GM13977 (cell line): ENCODE measurements at regions not wholly inside any gene's neighbourhood (a gene's known extent, or its start where the extent isn't known, plus 50 kb on each side); places are given as distances from the start of the nearest gene placed in this dataset.

ENCODE experiments used
- DNase-seq: peaks from one replicate; pipeline ENCODE4 v3.0.0; 2012; ENCODE audit warnings: low spot score
- in situ Hi-C: fragments of 300-500 bp; cut with MboI; formaldehyde crosslinking; loops from one replicate; pipeline ENCODE4 v1.12.0; 2022; ENCODE audit warnings: low sequenced_read_pairs, low pct_unique_long_range_greater_than_20kb, mixed read lengths, inconsistent platforms; ENCODE audit not compliant: unreplicated experiment
- TF ChIP-seq, protein P1 (sequence below): IDR thresholded peaks from 2 replicates; pipeline ENCODE4 v1.5.1; 2012; ENCODE audit warnings: mild to moderate bottlenecking, control low read depth; ENCODE audit not compliant: insufficient read depth; ENCODE audit errors: extremely low read depth, missing control alignments

DNA sequence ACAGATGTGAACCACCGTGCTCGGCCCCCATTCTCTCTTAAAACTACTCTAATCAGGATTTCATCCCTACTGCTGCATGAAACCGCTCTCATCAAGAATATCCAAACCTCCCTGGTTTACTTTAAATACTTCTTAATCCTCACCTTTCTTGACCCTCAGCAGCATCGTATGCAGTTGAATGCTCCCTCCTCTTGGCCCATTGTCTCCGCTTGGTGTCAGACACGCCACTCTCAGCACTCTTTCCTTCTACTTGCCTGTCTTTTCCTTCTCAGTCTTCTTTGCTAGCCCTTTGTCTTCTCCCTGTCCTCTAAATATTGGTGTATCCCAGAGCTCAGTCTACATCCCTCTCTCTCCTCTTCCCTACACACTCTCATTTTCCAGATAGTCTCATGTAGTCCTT lies 314.9 kb downstream of the MRPL39 start:
- no peak for DNase-seq
- in situ Hi-C loops, result no loop called here
- TF ChIP-seq, protein P1, sequence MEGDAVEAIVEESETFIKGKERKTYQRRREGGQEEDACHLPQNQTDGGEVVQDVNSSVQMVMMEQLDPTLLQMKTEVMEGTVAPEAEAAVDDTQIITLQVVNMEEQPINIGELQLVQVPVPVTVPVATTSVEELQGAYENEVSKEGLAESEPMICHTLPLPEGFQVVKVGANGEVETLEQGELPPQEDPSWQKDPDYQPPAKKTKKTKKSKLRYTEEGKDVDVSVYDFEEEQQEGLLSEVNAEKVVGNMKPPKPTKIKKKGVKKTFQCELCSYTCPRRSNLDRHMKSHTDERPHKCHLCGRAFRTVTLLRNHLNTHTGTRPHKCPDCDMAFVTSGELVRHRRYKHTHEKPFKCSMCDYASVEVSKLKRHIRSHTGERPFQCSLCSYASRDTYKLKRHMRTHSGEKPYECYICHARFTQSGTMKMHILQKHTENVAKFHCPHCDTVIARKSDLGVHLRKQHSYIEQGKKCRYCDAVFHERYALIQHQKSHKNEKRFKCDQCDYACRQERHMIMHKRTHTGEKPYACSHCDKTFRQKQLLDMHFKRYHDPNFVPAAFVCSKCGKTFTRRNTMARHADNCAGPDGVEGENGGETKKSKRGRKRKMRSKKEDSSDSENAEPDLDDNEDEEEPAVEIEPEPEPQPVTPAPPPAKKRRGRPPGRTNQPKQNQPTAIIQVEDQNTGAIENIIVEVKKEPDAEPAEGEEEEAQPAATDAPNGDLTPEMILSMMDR, result no peak

DNA sequence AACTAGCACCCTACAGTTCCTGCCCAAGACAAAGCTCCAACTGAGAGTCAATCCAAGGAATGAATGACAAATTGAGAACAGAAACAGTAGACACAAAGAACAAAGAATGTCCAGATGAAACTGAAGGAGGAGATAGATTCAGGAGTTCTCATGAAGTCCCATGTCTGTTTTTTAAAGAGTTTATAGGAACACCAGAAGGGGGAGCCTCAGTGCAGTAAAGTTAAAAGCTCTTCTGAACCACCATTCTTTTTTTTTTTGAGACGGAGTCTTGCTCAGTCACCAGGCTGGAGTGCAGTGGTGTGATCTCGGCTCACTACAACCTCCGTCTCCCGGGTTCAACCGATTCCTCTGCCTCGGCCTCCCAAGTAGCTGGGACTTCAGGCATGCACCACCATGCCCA lies 323.6 kb downstream of the MRPL39 start:
- TF ChIP-seq, protein P1, result peak; percentile 48
- in situ Hi-C loops, result no loop called here
- peak; percentile 2 for DNase-seq

DNA sequence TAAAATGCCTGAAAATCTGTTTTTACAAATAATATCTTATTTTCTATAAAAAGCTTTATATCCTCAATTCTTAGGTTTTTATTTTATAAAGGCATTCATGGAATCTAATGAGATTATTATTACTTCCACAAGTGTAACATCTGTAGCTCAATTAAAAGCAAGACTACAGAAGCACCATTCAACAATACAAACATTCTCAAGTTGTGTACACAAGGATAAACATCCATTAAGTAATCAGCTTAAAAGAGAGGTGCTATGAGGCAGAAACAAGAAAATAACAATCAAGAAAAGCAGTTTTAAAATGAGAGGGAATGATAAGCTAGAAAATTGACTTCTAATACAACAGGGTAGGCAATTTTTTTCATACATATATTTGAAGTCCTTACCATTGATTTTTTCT lies 326.1 kb downstream of the MRPL39 start:
- TF ChIP-seq, protein P1, result no peak
- no peak for DNase-seq
- in situ Hi-C loops, result no loop called here

DNA sequence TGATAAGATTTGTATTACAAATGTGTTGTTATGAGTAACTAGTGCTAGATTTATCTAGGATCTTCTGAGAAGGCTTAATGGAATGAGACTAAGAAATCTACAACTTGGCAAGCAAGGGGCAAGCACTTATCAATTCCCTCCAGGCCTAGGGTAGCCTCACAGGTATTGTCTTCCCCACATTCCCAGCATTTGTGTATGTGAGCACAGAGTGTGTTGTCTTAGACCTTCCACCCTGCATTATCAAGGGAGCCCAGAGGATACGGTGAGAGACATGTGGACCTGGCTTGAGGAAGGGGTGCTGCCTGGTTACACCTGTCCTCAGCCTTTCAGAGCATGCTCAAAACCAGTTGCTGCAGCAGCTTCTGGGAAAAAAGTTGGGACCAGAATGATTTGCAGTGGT lies 327.2 kb downstream of the MRPL39 start:
- in situ Hi-C loops, result no loop called here
- TF ChIP-seq, protein P1, result no peak
- no peak for DNase-seq

DNA sequence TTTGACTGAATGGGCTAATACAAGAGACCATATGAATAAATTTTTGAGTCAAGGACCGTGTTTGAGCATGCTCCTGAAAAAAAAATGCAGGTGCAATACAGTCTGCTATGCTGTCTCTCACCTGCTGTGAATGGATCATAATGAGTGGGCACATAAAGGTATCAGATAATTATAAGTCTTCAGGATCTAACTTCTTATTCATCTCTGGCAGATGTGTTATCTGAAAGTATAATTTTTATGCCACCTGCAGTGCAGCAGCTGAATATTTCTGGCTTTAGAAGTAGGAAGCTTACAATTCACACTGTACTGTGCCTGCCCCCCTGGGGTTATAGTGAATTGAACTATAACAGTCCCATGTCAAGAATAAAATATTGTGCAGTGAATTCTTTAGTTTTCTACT lies 333.3 kb downstream of the MRPL39 start:
- TF ChIP-seq, protein P1, result no peak
- in situ Hi-C loops, result no loop called here
- no peak for DNase-seq

DNA sequence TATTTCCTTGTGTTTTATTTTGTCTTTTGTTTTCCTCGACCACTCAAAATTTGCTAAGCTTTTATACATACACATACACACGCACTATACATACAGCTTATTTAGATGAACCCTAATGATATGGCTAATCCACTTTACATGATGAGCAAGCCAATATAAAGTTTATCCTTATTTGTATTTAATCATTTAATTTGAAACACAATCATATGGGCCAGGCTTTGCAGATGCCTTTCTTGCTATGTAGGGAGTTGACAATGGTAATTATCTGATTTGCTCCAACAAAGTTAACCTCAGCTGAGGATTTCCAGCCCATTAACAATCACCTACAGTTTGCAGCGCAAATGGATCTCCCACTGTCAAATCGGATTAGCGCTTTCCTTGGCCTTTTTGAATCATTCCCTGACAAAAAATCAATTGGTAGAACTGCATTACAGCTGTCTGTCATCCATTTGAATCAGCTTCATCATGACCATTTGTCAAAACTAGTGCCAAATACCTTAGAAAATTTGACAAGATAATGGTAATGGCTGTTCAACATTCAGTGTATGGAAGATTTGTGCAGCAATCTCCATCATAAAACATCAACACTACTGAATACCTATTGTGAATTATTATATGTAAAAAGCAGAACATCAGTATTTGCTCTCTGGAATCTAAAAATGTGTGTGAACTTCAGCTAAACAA lies 352.6 kb downstream of the MRPL39 start:
- DNase-seq, result no peak
- in situ Hi-C loops, result no loop called here
- TF ChIP-seq, protein P1, result no peak
